Retinal pigment epithelial cell (primary cell): ENCODE measurements at regions not wholly inside any gene's neighbourhood (a gene's known extent, or its start where the extent isn't known, plus 50 kb on each side); places are given as distances from the start of the nearest gene placed in this dataset.

Experiments used
- DNase-seq: peaks from one replicate; pipeline ENCODE4 v3.0.0-alpha.2; 2010; ENCODE audit warnings: low read depth
- H3K4me3 ChIP-seq: 2 replicates; pipeline ENCODE4 v1.5.1; 2011; ENCODE audit warnings: mild to moderate bottlenecking, low read length, control low read depth, moderate library complexity
- TF ChIP-seq, protein P1 (sequence below): conservative IDR thresholded peaks from 2 replicates; pipeline ENCODE4 v1.5.1; 2011; ENCODE audit warnings: low read depth, low read length, control low read depth, inconsistent platforms

DNA sequence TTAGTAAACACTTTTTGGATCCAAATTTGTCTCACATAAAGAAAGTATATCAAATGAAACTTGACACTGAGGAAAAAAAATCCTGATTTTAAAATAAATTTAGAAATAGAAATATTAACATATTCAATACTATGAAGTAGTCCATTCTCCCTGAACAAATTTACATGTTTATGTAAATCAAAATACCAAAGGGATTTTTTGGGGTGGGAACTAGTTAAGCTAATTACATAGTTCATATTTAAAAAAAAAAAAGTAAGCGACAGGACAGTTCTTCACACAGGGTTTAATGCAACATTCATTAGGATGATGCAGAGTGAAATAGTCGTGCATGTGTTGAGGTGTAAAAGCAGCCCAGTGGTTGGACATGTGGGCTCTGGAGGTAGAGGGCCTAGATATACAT lies 433.5 kb upstream of the B3GALT2 start:
- DNase-seq = no peak
- H3K4me3 ChIP-seq = no peak overlapping the region

DNA sequence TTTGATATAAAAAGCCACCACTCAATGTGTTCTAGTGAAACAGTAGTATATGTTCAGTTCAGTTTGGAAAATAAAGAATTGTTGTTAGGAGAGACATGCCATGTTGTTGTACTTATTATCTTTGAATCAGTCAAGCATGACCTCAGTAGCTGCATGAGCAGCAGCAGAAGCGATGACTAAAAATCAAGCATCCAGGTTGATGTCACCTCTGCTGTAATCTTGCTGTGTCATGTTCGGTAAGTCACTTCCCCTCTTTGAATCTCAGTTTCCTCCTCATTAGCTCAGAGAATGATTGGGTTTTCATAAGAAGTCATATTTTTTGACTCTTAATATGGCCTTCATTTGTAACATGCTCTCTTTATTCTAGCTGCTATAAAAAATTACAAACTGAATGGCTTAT lies 428.4 kb upstream of the B3GALT2 start:
- TF ChIP-seq, protein P1, sequence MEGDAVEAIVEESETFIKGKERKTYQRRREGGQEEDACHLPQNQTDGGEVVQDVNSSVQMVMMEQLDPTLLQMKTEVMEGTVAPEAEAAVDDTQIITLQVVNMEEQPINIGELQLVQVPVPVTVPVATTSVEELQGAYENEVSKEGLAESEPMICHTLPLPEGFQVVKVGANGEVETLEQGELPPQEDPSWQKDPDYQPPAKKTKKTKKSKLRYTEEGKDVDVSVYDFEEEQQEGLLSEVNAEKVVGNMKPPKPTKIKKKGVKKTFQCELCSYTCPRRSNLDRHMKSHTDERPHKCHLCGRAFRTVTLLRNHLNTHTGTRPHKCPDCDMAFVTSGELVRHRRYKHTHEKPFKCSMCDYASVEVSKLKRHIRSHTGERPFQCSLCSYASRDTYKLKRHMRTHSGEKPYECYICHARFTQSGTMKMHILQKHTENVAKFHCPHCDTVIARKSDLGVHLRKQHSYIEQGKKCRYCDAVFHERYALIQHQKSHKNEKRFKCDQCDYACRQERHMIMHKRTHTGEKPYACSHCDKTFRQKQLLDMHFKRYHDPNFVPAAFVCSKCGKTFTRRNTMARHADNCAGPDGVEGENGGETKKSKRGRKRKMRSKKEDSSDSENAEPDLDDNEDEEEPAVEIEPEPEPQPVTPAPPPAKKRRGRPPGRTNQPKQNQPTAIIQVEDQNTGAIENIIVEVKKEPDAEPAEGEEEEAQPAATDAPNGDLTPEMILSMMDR = no peak
- no peak for DNase-seq
- no peak overlapping the region for H3K4me3 ChIP-seq

More for the DNA sequence above, 433.5 kb upstream of the B3GALT2 start:
- TF ChIP-seq, protein P1 = no peak

DNA sequence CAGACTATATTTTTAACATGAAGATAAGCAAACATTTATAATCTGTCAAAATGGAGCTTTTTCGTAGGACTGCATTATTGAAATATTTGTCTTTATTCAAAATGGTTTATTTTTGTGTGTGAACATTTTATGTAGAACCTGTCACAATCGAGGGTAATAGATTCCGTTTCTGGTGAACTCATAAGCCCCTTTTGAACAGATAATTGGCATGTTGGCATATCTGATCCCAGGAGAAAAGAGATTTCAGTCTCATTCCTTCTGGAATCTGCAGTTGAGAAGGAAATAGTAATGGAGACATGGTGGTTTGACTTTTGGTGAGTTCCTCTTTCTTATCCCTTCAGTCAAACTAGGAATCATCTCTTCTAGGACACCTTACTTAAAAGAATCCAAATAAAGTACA lies 427.9 kb upstream of the B3GALT2 start:
- DNase-seq = no peak
- H3K4me3 ChIP-seq = no peak overlapping the region
- TF ChIP-seq, protein P1 = no peak

DNA sequence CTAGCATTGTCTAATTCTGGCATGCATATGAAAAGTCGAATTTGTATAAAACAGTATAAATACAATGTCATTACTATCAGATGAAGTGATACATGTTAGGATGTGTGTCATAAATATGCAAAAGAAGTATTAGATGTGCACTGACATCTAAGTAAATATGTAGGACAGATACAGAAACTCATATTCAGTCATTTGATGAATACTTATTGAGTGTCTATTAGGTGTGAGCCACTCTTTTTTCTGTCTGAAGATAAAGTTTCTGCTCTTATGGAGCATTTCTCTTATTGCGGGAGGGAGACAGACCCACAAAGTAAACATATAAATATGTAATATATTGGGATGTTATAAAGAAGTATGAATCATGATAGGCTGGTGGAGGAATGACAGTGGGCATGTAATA lies 426.6 kb upstream of the B3GALT2 start:
- no peak for DNase-seq
- TF ChIP-seq, protein P1 = no peak
- H3K4me3 ChIP-seq = no peak overlapping the region

DNA sequence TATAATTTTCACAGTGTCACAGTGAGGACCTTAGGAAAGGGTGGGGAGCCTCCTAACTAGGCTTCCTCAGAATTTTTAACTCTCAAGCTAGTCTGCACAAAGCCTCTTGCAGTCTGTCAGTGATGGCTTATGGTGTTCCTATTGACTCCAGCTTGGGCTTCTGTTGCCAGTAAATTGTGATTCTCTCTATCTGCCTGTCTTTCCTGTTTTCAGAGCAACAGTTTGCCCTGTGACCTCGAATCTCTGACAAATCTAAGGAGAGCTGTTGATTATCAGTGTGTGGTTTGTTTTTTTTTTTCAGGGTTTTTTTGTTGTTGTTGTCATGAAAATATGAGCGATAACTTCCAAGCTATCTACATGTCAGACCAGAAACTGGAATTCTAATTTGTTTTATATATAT lies 423.2 kb upstream of the B3GALT2 start:
- H3K4me3 ChIP-seq = no peak overlapping the region
- TF ChIP-seq, protein P1 = no peak
- DNase-seq = no peak

DNA sequence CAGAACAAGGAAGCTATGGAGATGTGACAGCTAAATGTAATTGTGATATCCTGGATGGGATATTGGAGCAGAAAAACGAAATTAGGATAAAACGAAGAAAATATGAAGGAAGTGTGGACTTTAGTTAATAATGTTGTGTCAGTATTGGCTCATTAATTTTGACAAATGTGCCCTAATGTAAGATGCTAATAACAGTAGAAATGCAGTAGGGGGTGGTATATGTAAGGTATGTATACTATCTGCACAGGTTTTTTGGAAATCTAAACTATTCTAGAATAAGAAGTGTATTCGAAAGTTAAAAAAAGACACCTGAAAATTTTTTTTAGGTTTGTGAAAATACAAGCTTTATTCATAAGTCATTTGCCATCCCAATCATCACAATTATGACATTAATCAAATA lies 421.4 kb upstream of the B3GALT2 start:
- no peak overlapping the region for H3K4me3 ChIP-seq
- TF ChIP-seq, protein P1 = no peak
- no peak for DNase-seq

DNA sequence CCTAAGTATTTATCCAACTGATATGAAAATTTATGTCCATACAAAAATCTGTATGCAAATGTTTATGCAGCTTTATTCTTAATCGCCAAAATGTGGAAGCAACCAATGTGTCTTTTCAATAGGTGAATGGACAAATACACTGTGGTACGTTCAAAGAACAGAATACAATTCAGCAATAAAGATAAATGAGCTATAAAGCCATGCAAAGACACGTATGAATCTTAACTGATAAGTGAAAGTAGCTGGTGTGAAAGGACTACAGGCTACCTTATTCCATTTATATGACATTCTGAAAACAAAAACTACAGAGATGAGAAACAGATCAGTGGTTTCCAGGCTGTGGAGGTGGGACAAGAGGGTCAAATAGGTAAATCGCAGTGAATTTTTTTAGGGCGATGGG lies 419.6 kb upstream of the B3GALT2 start:
- H3K4me3 ChIP-seq = no peak overlapping the region
- no peak for DNase-seq
- TF ChIP-seq, protein P1 = no peak
